Stimulated activated CD8-positive, alpha-beta memory T cell treated with anti-CD3 and anti-CD28 coated beads, Interleukin-12 subunit alpha, Interleukin-12 subunit beta, amount 100 ng/mL, for 24 hours (primary cell): ENCODE measurements at regions not wholly inside any gene's neighbourhood (a gene's known extent, or its start where the extent isn't known, plus 50 kb on each side); places are given as distances from the start of the nearest gene placed in this dataset.
"Not testable (repeated sequence)": the region's sequence is repeated elsewhere in the genome, so short reads cannot be mapped to it uniquely, and the experiment has no call there.

ENCODE experiments used
- DNase-seq: peaks from one replicate; pipeline ENCODE4 v3.0.0-alpha.2; 2020; ENCODE audit errors: extremely low read depth

- no peak for DNase-seq
Measured at GRCh38 chr19:29054886-29055675, 157.9 kb downstream of the UQCRFS1 start.

GRCh38 chr19:29048873-29049272 lies 164.1 kb downstream of the UQCRFS1 start:
- no peak for DNase-seq

- DNase-seq, result no peak
Measured at GRCh38 chr19:29045679-29046254, 167.2 kb downstream of the UQCRFS1 start.

GRCh38 chr19:29044037-29044436 lies 168.9 kb downstream of the UQCRFS1 start:
- DNase-seq, result no peak

- DNase-seq, result no peak
Measured at GRCh38 chr19:29042450-29042849, 170.5 kb downstream of the UQCRFS1 start.

GRCh38 chr19:29040951-29041350 lies 172.0 kb downstream of the UQCRFS1 start:
- DNase-seq, result no peak

GRCh38 chr19:29040292-29040691 lies 172.7 kb downstream of the UQCRFS1 start:
- DNase-seq, result no peak

GRCh38 chr19:29039036-29039435 lies 173.9 kb downstream of the UQCRFS1 start:
- DNase-seq, result not testable (repeated sequence)

- no peak for DNase-seq
Measured at GRCh38 chr19:29031216-29031615, 181.7 kb downstream of the UQCRFS1 start.

GRCh38 chr19:29029268-29029958 lies 183.5 kb downstream of the UQCRFS1 start:
- no peak for DNase-seq

GRCh38 chr19:29022599-29022998 lies 190.4 kb downstream of the UQCRFS1 start:
- DNase-seq, result no peak

- DNase-seq, result no peak
Measured at GRCh38 chr19:29022165-29022564, 190.8 kb downstream of the UQCRFS1 start.

- no peak for DNase-seq
Measured at GRCh38 chr19:29021232-29021916, 191.6 kb downstream of the UQCRFS1 start.

- DNase-seq, result no peak
Measured at GRCh38 chr19:29019403-29019802, 193.5 kb downstream of the UQCRFS1 start.

GRCh38 chr19:29018542-29018941 lies 194.4 kb downstream of the UQCRFS1 start:
- no peak for DNase-seq

- DNase-seq, result no peak
Measured at GRCh38 chr19:29017788-29018187, 195.2 kb downstream of the UQCRFS1 start.

- DNase-seq, result no peak
Measured at GRCh38 chr19:29016926-29017760, 195.8 kb downstream of the UQCRFS1 start.

- no peak for DNase-seq
Measured at GRCh38 chr19:29016353-29016752, 196.6 kb downstream of the UQCRFS1 start.

- no peak for DNase-seq
Measured at GRCh38 chr19:29015569-29015968, 197.4 kb downstream of the UQCRFS1 start.

GRCh38 chr19:29014857-29015436 lies 198.0 kb downstream of the UQCRFS1 start:
- DNase-seq, result no peak

GRCh38 chr19:29013988-29014387 lies 199.0 kb downstream of the UQCRFS1 start:
- DNase-seq, result no peak
